Esophagus mucosa (tissue), 1 donor: ENCODE measurements at regions not wholly inside any gene's neighbourhood (a gene's known extent, or its start where the extent isn't known, plus 50 kb on each side); places are given as distances from the start of the nearest gene placed in this dataset.

Experiments used
- ATAC-seq: fragments of 200-7000 bp; cut with Tn5 transposase; one replicate; pipeline ENCODE4 v1.9.1; 2020
- donor health status: DM: yes; HTN: yes; CAD: no.

DNA sequence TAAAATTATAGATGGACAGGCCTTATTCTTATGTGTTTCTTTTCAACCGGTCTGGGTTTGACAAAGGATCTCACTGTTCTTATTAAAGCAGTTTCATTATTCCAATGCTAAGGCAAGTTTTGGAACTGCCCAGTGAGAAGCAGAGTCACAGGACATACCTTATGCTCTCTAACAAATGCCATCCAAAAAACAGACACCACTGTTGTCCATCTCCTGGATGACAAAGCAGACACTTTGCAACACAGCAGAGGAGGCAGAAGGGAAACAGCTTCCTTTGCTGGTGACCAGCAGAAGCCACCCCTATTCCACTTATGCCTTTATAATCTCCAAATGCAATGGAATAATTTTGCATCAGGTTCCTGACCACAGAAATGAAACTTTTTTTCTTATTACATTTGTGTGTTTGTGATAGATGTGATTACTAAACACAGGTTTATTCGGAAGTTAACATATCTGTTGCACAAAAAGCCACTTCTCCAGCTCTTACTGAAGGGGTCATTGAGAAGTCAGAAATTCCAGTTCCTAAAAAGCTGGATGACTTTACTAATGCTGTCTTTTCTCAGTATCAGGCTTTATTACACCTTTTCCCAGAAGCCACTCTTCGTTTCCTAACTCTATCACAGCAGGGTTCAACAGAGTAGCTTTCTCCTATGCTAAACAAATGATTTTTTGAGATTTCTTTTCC is 115.6 kb downstream of the BTG1 start:
- no peak for ATAC-seq

DNA sequence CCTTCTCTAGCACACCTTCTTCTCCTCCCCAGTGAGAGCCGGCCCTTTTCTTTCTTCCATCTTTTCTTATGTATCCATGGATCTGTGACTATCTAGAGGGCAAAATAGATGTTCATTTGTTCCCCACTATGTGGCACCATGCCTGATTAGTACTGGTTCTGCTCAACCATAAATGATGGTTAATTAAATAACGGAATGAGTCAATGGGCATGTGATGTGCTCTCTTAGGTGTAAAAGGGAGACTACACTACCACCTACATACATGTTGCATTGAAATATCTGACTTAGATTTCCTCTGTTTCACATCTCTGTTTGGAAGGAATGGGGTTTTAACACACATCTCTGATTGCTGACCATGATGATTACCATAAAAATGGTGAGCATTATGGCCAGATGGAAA is 116.5 kb downstream of the BTG1 start:
- ATAC-seq: no peak

DNA sequence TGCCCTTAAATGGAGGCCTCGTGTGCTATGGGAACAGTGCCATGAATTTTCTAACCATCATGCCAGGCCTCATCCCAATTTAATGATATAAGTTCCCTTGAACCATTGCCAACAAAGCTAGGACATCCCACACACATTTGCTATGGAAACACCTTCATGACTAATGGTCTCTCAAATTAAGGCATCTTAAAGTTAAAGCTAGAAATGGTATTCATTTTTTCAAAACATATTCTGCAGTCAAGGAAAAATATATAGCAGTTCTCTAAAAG is 117.3 kb downstream of the BTG1 start:
- ATAC-seq: no peak

DNA sequence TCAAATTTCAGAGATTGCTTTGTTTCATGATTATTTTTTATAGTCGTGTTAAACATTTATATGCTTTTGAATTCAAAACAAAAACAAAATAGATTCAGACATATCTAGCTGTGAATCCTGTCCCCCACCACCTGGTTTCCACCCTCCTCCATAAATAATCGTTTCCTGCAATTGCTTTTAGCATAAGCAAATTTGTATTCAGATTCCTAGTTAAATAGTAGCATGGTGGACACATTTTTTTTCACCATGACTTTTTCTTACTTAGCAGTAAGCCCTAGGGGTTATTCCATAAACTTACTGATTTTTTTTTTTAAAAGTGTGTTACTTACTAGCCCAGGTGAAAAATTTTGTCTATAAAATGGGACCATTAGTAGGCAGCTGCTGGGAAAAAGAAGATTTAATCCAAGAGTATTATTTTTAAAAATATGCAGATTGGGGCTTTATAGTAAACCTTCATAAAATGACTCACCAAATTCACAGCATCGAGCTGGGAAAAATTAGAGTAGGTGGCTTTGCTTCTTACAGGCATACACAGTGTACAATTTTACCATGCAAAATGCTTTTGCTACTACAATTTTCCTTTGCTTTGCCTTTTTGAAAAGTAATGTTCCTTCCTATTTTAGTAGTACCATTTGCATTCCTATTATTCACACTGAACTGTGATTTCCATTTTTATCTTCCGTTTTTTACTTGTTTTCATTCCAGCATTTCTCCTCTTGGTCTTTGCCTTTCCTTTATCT is 117.8 kb downstream of the BTG1 start:
- ATAC-seq: no peak

DNA sequence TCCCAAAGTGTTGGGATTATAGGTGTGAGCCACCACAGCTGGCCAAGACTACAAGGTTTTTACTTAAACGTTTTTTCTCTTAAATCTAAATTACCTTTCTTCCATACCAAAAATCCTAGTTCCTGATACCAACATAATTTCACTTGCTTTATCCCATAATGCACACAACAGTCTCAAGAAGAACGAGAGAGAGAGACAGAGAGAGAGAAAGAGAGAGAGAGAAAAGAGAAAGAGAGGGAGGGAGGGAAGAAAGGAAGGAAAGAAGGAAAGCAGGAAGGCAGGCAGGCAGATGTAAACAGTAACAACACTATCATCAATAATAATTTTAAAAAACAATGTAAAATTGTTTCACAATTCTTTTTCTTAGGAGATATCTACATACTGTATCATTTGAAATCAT is 118.4 kb downstream of the BTG1 start:
- ATAC-seq: no peak

DNA sequence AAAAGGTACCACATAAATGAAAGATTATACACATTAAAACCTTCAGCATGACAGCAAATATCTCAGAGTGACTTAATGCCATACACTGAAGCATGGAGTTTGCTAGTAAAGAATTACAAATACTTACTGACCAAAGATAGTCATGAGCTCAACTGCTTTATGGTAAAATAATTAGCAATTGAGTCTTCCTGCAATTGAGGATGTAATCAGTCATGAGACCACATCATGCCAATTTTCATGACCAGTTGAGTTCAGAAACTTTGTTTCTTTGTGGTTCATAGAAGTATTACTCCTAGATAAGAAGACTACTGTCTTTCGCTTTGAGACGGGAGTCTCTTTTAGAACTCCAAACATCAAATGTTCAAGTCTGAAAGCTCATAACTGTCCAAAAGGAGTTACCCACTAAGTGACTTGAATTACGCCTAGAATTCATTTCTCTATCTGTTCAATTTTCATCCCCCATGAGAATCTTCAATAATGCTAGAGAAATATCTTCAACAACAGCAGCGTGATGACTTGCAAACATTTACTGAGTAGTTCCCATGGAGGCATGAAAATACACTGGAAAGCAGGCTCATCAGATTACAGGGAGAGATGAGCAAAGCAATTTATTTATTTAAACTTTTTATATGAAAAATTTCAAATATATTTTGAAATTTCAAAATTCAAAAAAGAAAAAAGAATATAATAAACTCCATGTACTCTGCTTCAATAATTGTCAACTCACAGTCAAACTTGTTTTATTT is 120.0 kb downstream of the BTG1 start:
- ATAC-seq: no peak

DNA sequence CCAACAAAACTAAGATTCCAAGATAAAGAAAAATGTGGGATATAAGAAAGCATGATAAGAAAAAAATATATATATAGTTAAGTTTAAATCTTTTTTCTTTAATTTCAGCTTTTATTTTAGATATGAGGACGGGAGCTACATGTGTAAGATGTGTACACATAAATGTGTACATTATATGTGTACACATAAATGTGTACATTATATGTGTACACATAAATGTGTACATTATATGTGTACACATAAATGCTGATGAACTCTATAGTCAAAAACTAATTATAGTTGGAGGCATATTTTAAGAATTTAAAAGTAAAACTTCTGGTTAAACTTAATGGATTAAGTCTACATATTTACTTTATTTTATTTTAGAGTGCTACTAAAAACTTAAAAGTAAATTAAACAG is 123.6 kb downstream of the BTG1 start:
- ATAC-seq: no peak

DNA sequence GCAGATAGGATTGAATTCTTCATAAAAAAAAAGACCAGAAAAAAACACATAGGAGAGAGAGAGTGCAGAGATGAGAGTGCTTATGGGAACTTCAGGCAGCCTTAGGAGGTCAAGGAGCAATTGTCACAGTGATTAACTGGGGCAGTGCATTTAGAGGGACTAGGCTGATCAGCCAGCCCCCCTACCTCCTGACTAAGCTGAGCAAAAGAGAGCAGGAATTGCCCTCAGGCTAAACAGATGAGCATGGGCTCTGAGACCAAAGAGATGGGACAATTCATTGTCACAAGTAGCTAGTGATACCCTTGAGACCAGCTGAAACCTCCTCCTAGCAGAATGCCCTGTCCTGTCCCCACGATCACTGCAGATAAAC is 124.0 kb downstream of the BTG1 start:
- no peak for ATAC-seq

DNA sequence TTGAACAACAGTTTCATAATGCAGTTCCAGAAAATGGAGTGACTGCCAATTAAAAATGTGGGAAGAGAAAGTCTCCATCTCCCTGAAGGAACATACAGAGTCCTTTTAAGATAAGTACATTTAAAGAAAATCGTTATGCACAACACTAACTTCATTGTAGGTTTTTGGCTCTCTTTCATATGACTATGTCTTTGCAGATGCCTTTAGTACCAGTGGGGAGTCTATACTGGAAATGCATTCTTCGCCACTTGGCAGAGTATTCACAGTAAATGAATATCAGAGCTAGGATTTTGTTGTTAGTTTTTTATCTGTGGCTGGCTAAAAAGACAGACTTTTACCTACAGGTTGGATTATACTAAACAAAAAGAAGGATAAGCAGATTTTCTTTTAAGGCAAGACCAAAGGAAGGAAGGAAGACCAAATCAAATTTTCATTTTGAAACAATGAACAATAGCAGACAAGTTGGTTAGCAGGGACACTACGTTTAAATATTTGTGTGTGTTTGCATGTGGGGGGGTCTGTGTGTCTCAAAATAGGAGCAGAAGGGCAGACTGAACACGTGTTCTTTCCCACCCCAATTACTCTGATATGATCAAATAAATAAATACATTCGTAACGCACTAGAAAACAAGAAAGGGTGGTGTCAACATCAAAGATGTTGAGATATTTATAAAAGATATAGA is 124.5 kb downstream of the BTG1 start:
- ATAC-seq: no peak

DNA sequence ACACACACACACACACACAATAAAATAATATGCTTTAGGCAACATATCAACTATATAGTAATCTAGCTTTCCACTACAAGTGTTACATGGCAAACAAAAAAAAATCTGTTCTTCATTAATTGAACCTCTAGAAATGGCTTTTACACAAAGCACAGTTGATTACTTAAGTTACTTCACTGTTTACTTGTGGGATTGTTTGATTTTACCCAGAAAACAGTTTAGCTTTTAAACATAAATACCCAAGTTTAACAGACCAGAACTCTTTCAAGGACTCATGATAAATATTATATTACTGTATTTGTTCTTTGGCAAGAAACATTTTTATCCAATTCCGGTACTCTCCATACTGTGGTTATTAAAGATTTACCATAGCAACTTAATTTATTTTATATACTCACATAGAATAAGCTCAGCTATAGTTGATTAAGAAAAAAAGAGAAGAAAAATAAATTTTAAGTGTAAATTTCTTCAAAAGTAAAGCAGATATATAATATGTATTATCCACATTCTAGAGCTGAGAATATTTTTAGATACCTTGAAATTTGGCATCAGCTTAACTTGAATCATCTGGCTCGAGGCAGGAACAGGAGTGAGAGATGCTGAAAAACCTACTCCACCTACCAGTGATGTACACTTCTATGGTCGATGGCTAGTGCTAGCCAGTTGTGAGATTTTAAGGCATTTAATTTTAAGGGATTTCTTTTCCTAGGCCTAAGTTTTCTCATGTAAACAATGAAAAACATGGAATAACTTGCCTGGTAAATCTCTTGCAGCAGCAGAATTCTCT is 126.0 kb downstream of the BTG1 start:
- no peak for ATAC-seq

DNA sequence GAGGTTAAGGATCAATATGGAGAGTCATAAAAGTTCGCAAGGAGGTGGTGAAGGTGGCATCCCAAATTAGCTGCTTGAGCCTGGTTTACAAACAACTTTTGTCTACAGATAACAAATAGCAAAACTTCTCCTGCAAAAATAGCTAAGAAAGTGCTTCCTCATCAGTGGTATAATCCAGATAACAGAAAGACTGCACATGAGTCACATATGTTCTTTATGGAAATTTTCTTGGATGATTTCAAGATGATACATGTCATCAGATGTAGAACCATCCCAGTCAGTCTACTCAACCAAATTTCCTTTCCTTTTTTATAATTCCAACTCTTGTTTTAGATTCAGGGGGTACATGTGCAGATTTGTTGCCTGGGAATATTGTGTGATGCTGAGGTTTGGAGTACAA is 133.0 kb downstream of the BTG1 start:
- no peak for ATAC-seq

DNA sequence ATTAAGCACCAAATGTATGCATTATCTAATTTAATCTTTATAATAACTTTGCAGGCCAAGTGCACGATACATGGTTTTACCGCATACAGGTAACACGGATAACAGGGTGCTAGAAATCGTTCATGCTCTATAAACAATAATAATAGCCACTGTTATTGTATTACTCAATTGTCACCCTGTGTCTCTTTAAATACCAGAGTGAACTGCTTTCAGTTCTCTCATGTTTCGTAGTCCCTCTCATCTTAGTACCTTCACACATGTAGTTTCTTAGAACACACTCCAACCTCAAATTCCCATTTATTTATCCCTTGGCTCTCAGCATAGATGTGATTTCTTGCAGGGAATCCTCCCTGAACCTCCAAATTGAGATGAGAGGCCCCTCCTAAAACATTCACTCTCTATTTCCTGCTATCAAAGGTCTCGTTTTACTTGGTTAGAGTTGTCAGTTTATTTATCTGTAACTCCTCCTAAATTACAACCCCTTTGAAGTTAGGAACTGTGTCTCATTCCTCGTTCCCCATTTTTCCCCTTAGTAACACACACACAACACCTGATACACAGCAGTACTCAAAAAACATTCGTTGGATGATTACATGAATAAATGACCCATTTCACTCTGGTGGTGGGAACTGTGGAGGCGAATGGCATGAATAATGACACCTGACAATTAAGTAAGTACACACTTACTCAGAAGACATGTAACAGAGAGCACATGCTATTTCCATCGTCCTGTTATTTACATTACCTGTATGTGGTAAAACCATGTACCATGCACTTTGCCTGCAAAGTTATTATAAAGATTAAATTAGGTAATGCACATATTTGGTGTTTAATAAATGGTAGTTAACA is 134.6 kb downstream of the BTG1 start:
- no peak for ATAC-seq

DNA sequence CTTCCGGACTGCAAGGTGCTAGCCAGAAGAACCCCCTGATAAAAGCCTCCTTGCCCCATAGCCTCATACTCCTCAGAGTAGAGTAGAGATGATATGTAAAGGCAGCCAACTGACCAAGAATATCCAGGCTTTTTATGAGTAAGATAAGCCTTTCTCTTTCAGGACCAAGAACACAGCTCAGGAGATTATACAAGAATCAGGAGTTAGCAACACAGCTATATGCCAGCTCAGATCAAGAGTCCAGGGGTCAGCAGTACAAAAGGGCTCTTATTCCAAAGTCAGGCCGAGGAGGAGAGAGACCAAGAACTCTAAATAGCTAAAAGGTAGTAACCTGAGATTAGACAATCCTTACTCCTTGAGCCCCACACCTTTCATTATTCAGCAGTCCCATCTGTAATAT is 135.3 kb downstream of the BTG1 start:
- ATAC-seq: no peak

DNA sequence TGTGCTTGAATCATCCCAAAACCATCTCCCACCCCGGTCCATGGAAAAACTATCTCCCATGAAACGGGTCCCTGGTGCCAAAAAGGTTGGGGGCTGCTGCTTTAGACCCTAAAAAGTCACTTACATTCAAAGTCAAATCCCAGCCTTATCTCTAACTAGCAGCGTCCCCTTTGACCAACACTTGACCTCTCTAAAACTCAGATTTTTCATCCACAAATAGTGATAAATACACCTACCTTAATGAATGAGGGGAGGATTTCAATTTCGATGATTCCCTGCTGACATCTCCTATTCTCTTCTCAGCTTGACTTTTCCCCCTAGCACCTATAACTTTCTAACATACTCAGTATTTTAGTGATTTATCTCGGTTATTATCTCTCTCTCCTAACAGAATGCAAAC is 137.3 kb downstream of the BTG1 start:
- ATAC-seq: no peak

DNA sequence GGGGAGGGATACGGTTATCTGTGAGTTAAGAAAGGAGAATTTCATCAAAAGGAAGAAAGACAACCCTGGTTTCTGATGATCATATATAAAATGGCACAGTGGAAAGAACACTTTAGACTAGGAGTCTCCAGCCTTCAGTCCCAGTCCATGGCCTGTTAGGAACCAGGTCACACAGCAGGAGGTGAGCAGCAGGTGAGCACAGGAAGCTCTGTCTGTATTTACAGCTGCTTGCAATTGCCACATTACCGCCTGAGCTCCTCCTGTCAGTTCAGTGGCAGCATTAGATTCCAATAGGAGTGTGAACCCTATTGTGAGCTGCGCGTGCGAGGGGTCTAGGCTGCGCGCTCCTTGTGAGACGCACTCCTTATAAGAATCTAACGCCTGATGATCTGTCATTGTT is 137.9 kb downstream of the BTG1 start:
- no peak for ATAC-seq

DNA sequence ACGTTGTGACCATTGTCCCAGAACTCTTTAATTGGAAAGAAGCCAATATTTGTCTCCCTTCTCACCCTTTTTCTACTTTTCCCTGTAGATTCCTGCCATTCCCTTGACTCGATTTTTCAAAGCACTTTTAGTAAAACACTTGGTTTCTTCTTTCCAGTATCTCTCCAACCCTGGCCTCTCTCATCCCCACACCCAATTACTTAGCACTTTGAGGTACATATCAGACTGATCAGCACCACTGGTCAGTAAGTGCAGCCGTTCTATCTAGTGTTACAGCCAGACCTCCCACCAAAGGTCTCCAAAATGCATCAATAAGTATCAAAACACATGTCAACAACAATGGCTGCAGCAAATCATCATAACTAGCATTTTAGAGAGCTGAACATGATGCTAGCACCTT is 141.9 kb downstream of the BTG1 start:
- ATAC-seq: no peak

DNA sequence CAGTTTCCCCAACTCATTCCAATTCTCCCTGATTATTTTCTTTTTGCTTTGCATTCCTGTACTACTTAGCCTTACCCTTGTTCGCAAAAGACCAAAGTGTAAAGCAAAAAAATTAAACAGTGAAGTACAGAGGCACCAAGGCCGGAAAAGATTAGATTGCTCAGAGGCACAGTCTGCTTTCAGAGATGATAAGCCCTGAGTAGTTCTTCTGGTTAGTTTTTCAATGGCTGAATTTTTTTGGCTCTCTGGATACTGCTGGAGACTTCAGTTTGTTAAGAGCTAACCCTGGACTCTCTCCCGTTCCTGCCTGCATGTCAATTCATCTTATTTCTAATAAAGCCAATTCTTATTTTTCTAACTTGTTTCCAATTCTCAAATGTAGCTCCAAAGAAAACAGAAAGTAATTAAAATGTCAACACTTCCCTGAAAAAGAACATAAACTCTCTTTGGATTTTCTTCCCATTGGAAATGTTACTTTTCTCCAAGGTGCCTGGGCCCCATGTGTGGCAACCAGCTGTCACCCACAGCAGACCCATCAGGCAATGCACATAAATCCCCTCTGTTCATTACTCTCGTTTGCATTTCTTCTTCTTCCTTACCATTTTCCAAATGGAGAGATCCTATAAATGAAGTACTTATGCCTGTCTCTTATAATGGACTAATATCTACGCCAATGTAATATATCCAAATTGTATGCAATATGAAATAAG is 142.8 kb downstream of the BTG1 start:
- ATAC-seq: no peak

DNA sequence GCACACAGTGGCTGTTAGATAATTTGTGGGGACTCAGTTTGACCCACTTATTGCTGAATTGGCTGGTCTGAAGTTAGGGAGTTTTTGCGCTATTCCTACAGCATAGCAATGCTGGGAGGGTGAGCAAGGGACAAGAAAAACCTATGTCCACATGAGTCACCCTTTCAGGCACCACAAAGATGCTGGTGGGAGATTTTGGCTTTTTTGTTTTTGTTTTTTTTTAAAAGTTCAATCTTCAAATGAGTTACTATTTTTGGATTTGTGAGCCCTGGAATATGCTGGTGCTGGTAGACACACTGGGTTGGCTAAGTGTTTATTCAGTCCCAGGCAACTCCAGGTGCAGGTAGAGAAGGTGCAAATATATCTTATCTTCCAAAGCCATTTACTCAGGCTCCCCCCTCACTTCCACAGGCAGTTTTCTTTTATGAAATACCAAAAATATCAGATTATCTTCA is 143.4 kb downstream of the BTG1 start:
- no peak for ATAC-seq

DNA sequence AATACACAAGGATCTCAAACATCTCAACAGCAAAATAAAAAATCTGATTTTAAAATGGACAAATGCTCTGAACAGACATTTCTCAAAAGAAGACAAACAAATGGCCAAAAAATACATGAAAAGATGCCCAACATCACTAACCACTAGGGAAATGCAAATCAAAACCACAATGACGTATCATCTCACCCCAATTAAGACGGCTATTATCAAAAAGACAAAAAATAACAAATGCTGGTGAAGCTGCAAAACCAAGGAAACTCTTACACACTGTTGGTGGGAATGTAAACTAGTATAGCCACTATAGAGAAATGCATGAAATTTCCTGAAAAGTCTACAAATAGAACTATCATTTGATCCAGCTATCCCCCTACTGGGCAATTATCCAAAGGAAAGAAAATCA is 145.0 kb downstream of the BTG1 start:
- ATAC-seq: no peak

DNA sequence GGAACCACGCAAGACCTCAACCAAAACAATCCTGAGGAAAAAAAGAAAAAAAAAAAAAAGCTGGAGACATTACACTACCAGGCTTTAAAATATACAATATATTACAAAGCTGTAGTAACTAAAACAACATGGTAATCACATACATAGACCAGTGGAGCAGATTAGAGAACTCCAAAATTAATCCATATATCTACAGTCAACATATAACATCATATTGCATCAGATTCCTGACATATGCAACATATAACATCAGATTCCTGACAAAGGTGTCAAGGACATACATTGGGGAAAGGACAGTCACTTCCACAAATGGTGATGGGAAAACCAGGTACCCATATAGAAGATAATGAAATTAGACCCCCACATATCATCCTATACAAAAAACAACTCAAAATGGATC is 145.8 kb downstream of the BTG1 start:
- no peak for ATAC-seq

DNA sequence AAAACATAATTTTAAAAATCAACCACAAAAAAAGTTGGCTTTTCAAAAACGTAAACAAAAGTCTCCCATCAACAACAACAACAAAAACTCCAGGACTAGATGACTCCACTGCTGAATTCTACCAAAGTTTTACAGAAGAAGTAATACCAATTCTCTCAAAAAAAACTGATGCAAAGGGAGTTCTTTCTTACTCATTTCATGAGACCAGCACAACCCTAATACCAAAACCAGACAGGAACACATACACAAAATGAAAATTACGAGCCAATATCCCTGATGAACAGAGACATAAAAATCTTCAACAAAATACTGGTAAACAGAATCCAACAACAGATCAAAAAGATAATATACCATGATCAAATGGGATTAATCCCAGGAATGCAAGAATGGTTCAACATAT is 147.3 kb downstream of the BTG1 start:
- no peak for ATAC-seq
